Chondrocyte (in vitro differentiated cells): ENCODE measurements at regions not wholly inside any gene's neighbourhood (a gene's known extent, or its start where the extent isn't known, plus 50 kb on each side); places are given as distances from the start of the nearest gene placed in this dataset.

Source experiments
- DNase-seq: peaks from one replicate; pipeline ENCODE4 v3.0.0; 2021; ENCODE audit warnings: mixed read lengths, low spot score
- H3K27ac Mint-ChIP-seq: one replicate; pipeline ENCODE4 v1.8.0; 2021; ENCODE audit warnings: mild to moderate bottlenecking, moderate library complexity, mixed read lengths; ENCODE audit not compliant: unreplicated experiment
- H3K27me3 Mint-ChIP-seq: 2 replicates; pipeline ENCODE4 v1.8.0; 2021; ENCODE audit warnings: low read depth, mixed read lengths
- H3K36me3 Mint-ChIP-seq: 2 replicates; pipeline ENCODE4 v1.8.0; 2021; ENCODE audit warnings: low read depth, mixed read lengths
- H3K4me1 Mint-ChIP-seq: 2 replicates; pipeline ENCODE4 v1.8.0; 2021; ENCODE audit warnings: low read depth, mild to moderate bottlenecking, mixed read lengths
- H3K4me3 Mint-ChIP-seq: one replicate; pipeline ENCODE4 v1.8.0; 2021; ENCODE audit warnings: mild to moderate bottlenecking, moderate library complexity, mixed read lengths; ENCODE audit not compliant: unreplicated experiment
- H3K9me3 Mint-ChIP-seq: 2 replicates; pipeline ENCODE4 v1.8.0; 2021; ENCODE audit warnings: low read depth, mixed read lengths
- TF ChIP-seq, protein P1 (sequence below): fragments of 200-600 bp; sonication (generic); IDR thresholded peaks from 2 replicates; pipeline ENCODE4 v1.5.0; 2021; ENCODE audit warnings: antibody characterized with exemption, mild to moderate bottlenecking, moderate library complexity

DNA sequence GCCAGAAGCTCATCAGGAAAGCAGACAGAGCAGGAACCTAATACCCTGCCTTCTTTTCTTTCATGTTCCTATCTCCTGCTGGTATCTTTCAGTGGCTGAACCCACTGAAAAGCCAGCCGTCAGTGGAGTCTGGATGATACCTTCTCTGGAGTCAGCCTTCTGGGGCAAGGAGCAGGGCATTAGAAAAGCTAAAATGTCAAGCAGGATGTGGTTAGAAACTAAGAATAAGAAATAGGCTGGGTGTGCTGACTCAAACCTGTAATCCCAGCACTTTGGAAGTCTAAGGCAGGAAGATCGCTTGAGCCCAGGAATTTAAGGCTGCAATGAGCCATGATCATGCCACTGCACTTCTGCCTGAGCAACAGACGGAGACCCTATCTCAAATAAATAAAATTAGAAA, 642.0 kb upstream of the FSHR start:
- no peak for DNase-seq
- Mint-ChIP-seq H3K27ac (no peak overlapping the region), H3K4me1 (no peaks in the 10 kb centered on the region), H3K9me3 (peaks cover 2% of the 10 kb centered on the region), H3K36me3 (no peaks in the 10 kb centered on the region), H3K27me3 (peaks cover 3% of the 10 kb centered on the region), H3K4me3 (no peak overlapping the region)
- TF ChIP-seq, protein P1, sequence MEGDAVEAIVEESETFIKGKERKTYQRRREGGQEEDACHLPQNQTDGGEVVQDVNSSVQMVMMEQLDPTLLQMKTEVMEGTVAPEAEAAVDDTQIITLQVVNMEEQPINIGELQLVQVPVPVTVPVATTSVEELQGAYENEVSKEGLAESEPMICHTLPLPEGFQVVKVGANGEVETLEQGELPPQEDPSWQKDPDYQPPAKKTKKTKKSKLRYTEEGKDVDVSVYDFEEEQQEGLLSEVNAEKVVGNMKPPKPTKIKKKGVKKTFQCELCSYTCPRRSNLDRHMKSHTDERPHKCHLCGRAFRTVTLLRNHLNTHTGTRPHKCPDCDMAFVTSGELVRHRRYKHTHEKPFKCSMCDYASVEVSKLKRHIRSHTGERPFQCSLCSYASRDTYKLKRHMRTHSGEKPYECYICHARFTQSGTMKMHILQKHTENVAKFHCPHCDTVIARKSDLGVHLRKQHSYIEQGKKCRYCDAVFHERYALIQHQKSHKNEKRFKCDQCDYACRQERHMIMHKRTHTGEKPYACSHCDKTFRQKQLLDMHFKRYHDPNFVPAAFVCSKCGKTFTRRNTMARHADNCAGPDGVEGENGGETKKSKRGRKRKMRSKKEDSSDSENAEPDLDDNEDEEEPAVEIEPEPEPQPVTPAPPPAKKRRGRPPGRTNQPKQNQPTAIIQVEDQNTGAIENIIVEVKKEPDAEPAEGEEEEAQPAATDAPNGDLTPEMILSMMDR, result no peak

DNA sequence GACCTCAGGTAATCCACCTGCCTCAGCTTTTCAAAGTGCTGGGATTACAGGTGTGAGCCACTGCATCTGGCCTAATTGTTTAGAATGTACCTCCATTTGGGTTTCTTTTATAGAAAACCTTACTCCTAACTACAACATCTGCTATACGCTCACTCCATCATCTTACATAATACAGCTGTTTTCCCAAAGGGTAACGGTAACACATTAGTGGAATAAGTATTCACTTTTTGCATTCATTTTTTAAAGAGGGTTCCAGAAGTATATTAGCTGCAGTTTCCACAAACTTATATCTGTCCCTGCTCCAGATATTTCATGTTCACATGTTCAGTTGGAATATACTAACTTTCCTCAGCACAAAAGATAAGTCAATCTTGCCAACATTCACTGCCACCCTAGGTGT, 640.1 kb upstream of the FSHR start:
- peaks cover 3% of the 10 kb centered on the region for H3K27me3 Mint-ChIP-seq

DNA sequence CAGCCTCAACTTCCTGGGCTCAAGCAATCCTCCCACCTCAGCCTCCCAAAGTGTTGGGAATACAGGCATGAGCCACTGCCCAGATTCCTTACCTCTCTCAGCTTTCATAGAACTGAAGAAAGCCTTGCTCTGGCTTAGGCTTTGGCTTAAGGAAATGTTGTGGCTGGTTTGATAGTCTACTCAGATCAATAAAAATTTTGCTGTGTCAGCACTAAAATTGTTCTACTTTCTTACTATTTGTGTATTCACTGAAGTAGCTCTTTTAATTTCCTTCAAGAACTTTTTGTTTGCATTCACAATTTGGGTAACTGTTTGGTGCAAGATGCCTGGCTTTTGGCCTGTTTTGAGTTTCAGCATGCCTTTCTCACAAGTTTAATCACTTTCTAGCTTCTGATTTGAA, 634.0 kb upstream of the FSHR start:
- no peaks in the 10 kb centered on the region for H3K4me1 Mint-ChIP-seq

More for the DNA sequence above, 640.1 kb upstream of the FSHR start:
- TF ChIP-seq, protein P1, result no peak
- Mint-ChIP-seq H3K36me3 (no peaks in the 10 kb centered on the region), H3K4me3 (no peak overlapping the region), H3K4me1 (no peaks in the 10 kb centered on the region), H3K9me3 (no peaks in the 10 kb centered on the region), H3K27ac (no peak overlapping the region)
- no peak for DNase-seq

DNA sequence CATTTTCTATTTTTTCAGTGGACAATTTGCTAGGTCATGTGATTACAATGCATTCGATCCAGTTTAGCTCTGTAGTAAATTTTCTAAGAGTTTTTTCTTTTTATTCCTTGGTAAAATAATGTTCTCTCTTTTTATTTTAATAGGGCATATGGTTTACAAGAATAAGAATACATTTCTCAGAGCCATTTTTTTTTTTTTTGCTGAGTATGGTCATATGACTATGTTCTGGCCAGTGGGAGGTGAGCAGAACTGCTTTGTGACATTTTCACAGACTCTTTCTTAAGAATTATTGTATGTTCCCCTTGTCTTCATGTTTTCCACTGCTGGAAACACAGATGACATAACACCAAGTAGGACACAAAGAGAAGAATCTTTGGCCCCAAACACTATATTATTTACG, 626.6 kb upstream of the FSHR start:
- Mint-ChIP-seq H3K27ac (no peak overlapping the region), H3K36me3 (no peaks in the 10 kb centered on the region), H3K4me1 (no peaks in the 10 kb centered on the region), H3K27me3 (no peaks in the 10 kb centered on the region), H3K4me3 (no peak overlapping the region), H3K9me3 (peaks cover 5% of the 10 kb centered on the region)
- TF ChIP-seq, protein P1, result no peak
- no peak for DNase-seq

More for the DNA sequence above, 634.0 kb upstream of the FSHR start:
- no peak for DNase-seq
- no peaks in the 10 kb centered on the region for H3K36me3 Mint-ChIP-seq
- H3K9me3 Mint-ChIP-seq, result peaks cover 10% of the 10 kb centered on the region
- H3K27me3 Mint-ChIP-seq, result peaks cover under 1% of the 10 kb centered on the region
- TF ChIP-seq, protein P1, result no peak
- H3K4me3 Mint-ChIP-seq, result no peak overlapping the region
- no peak overlapping the region for H3K27ac Mint-ChIP-seq

DNA sequence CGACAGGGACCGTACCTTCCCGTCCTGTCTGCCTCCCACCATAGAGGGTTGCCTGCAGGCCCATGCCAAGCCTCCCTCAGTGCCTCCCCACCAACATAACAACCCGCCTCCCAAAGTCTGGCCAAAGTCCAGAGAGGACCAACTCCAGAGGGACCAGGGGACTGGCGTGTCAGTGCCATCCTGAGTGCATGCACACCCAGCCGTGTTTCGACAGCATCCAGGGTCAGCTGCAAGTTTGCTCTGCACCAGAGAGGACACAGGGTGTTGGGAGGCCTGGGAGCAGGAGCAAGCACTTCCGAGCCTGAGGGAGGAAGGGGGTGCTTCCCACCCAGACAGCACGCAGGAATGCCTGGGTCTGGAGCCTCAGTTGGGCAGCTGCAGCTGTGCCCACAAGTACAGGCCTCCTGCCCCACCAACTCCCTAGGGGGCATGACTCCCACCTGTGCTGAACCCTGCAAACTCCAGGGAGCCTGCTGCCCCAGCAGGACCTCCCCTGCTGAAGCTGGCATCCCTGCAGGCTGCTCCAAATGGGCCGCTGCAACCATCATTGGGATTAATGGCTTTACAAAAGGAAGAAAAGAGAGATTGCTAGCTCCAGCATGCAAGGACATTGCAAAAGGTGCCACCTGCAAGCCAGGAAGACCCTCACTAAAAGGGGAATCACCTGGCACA, 618.1 kb upstream of the FSHR start:
- no peak for DNase-seq
- Mint-ChIP-seq H3K36me3 (no peaks in the 10 kb centered on the region), H3K27ac (no peak overlapping the region), H3K27me3 (peaks cover 3% of the 10 kb centered on the region), H3K9me3 (no peaks in the 10 kb centered on the region), H3K4me3 (no peak overlapping the region), H3K4me1 (no peaks in the 10 kb centered on the region)
- TF ChIP-seq, protein P1, result no peak
